Esophagus squamous epithelium (tissue), 4 donors: ENCODE measurements at regions not wholly inside any gene's neighbourhood (a gene's known extent, or its start where the extent isn't known, plus 50 kb on each side); places are given as distances from the start of the nearest gene placed in this dataset.

Experiments
- POLR2A ChIP-seq, 4 donors: fragments of 450-650 bp; IDR thresholded peaks; one replicate each; pipeline ENCODE4 v1.6.1; 2017; ENCODE audit warnings: antibody characterized with exemption in 4 of 4, mild to moderate bottlenecking in 4 of 4, moderate library complexity in 3 of 4
- TF ChIP-seq, protein P1 (sequence below), 6 experiments: fragments of 450-650 bp in 4 of 6; fragments of 200-600 bp in 2 of 6; sonication (generic) in 2 of 6; IDR thresholded peaks; one replicate each; pipeline ENCODE4 v1.5.1; 2016 to 2019; ENCODE audit warnings: antibody characterized with exemption in 6 of 6, mild to moderate bottlenecking in 4 of 6, moderate library complexity in 4 of 6

DNA sequence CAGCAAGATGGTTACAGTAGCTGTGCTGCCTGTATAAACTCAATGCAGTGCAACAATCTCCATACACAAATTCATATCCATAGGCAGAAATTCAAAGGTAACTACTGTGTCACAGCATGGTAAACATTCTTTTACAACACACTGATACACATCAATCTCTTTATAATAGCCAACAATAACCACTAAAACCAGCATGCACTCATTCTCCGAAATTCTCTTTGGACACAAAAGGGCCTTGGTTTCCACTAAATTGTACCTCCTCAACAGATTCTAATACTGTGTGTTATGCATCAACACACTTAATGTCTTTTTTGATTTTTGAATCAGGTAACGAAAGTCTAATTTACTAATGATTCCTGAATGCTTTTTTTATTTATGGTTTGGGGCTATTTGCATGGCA, 1323.7 kb downstream of the GRIK2 start:
- TF ChIP-seq, protein P1, sequence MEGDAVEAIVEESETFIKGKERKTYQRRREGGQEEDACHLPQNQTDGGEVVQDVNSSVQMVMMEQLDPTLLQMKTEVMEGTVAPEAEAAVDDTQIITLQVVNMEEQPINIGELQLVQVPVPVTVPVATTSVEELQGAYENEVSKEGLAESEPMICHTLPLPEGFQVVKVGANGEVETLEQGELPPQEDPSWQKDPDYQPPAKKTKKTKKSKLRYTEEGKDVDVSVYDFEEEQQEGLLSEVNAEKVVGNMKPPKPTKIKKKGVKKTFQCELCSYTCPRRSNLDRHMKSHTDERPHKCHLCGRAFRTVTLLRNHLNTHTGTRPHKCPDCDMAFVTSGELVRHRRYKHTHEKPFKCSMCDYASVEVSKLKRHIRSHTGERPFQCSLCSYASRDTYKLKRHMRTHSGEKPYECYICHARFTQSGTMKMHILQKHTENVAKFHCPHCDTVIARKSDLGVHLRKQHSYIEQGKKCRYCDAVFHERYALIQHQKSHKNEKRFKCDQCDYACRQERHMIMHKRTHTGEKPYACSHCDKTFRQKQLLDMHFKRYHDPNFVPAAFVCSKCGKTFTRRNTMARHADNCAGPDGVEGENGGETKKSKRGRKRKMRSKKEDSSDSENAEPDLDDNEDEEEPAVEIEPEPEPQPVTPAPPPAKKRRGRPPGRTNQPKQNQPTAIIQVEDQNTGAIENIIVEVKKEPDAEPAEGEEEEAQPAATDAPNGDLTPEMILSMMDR (IDR thresholded peaks at IDR 0.05) = no peak
- TF ChIP-seq POLR2A (IDR thresholded peaks at IDR 0.05) = no peak
